ENCODE measurements at regions not wholly inside any gene's neighbourhood (a gene's known extent, or its start where the extent isn't known, plus 50 kb on each side); places are given as distances from the start of the nearest gene placed in this dataset.

DNA sequence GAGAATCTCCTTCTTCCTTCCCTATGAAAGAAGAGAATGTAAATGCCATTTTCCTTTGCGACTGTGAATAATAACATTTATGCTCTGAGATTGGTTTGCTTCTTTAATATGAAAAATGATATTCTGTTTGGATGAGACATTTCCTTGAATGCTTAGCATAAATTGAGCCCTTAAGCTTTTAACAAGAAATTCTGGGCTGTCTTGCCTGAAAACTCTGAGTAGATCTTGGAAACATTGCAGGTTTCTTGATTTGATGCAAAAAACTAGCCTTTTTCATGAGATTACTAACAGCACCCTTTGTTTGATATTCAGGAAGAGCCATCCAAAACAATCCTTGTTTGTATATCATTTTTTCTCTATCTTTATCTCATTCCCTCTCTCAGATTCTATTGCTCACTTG is 272.5 kb downstream of the TMEM38B start:
- Histone ChIP-seq H3K4me1 (ENCODE audit: control insufficient read depth, extremely low read depth, insufficient read depth, low read length) (no peaks in the 10 kb centered on the region), H3K27me3 (ENCODE audit: control insufficient read depth in 2 of 2, insufficient read depth in 2 of 2, low read length in 2 of 2) (no peaks in the 10 kb centered on the region), H3K9ac (replicated peaks; ENCODE audit: extremely low read depth, insufficient read depth, low read length) (no peak overlapping the region), H3K4me2 (ENCODE audit: insufficient read depth, low read length) (no peak overlapping the region), H3K36me3 (ENCODE audit: control insufficient read depth in 2 of 2, extremely low read depth in 1 of 2, insufficient read depth in 2 of 2, low read length in 2 of 2) (no peaks in the 10 kb centered on the region), H3K79me2 (ENCODE audit: control insufficient read depth, insufficient read depth, low read length) (no peaks in the 10 kb centered on the region), H2AFZ (ENCODE audit: low read depth, low read length) (no peak overlapping the region), H3K9me1 (replicated peaks; ENCODE audit: control insufficient read depth, extremely low read depth, insufficient read depth, low read length) (no peaks in the 10 kb centered on the region), H4K20me1 (replicated peaks; ENCODE audit: control insufficient read depth, extremely low read depth, insufficient read depth, low read length) (no peaks in the 10 kb centered on the region), H3K27ac (ENCODE audit: insufficient read depth, low read depth, low read length) (no peak overlapping the region), H3K9me3 (replicated peaks; ENCODE audit: control insufficient read depth, insufficient read depth, low read length) (no peaks in the 10 kb centered on the region), H3K4me3 (replicated peaks in 1 of 3; ENCODE audit: insufficient read depth in 1 of 3, low read depth in 1 of 3, low read length in 3 of 3) (no peak overlapping the region)
- ChIA-PET POLR2A (no interaction called here), CTCF (interaction anchor here (1.1 kb wide), 1 partner anchor 85 kb away, joined by 3 read pairs; no protein-coding TSS in a partner anchor)
- dilution Hi-C loops (cut with MboI; ENCODE audit: extremely low pct_ligation_motif_present, low sequenced_read_pairs) (no loop called here), intact Hi-C loops (cut with micrococcal nuclease) (no loop called here)
- TF ChIP-seq JUN (IDR thresholded peaks at IDR 0.05; ENCODE audit: borderline replicate concordance, insufficient read depth, insufficient read length, low read depth) (no peak), FOS (IDR thresholded peaks at IDR 0.05; ENCODE audit: borderline replicate concordance, insufficient read depth, low read length) (no peak), GATA2 (IDR thresholded peaks at IDR 0.05; ENCODE audit: insufficient read depth, insufficient read length, low read depth, low read length) (no peak), CTCF (IDR thresholded peaks at IDR 0.05; ENCODE audit: extremely low read depth in 1 of 2, insufficient read depth in 1 of 2, low read depth in 1 of 2, low read length in 2 of 2) (no peak), POLR2AphosphoS5 (IDR thresholded peaks at IDR 0.05; ENCODE audit: insufficient read depth, low read depth, low read length) (no peak), MAX (IDR thresholded peaks at IDR 0.05; ENCODE audit: insufficient read depth, insufficient read length) (no peak), POLR2A (IDR thresholded peaks at IDR 0.05; ENCODE audit: low read depth, low read length) (no peak), MYC (IDR thresholded peaks at IDR 0.05; ENCODE audit: low read depth, low read length) (no peak), EZH2 (IDR thresholded peaks at IDR 0.05; ENCODE audit: borderline replicate concordance, low read depth, low read length, severe bottlenecking) (no peak)
- DNase-seq (ENCODE audit: low read depth, low spot score) (no peak), FAIRE-seq (no peak)
- BruUV-seq (replicated peaks) = no TSS peak
